Erythroblast (primary cell): ENCODE measurements at regions not wholly inside any gene's neighbourhood (a gene's known extent, or its start where the extent isn't known, plus 50 kb on each side); places are given as distances from the start of the nearest gene placed in this dataset.

Experiments used
- GATA1 ChIP-seq: IDR thresholded peaks from 2 replicates; pipeline ENCODE4 v1.6.1; 2011; ENCODE audit warnings: low read depth, mild to moderate bottlenecking, control low read depth, low read length, moderate library complexity
- POLR2A ChIP-seq: IDR thresholded peaks from 2 replicates; pipeline ENCODE4 v1.6.1; 2011; ENCODE audit warnings: mild to moderate bottlenecking, low read length

GRCh38 chr10:3399756-3400155 is 227.2 kb upstream of the PITRM1 start:
- TF ChIP-seq POLR2A = no peak
- no peak for TF ChIP-seq GATA1
